NCI-H510A treated with DMSO at 0.1 percent for 48 hours (cell line): ENCODE measurements at regions not wholly inside any gene's neighbourhood (a gene's known extent, or its start where the extent isn't known, plus 50 kb on each side); places are given as distances from the start of the nearest gene placed in this dataset.
"Not testable (repeated sequence)": the region's sequence is repeated elsewhere in the genome, so short reads cannot be mapped to it uniquely, and the experiment has no call there.

Experiments
- DNase-seq: peaks from one replicate; lab custom pipeline; 2025; lab: John Stamatoyannopoulos, UW

GRCh38 chr20:60170116-60170515, 211.9 kb downstream of the CDH26 start:
- no peak for DNase-seq

- DNase-seq = no peak
Measured at GRCh38 chr20:60171313-60171712, 213.1 kb downstream of the CDH26 start.

GRCh38 chr20:60171738-60172137, 213.5 kb downstream of the CDH26 start:
- DNase-seq = no peak

- DNase-seq = no peak
Measured at GRCh38 chr20:60172346-60172984, 214.2 kb downstream of the CDH26 start.

GRCh38 chr20:60177080-60177479, 218.9 kb downstream of the CDH26 start:
- DNase-seq = no peak

GRCh38 chr20:60180986-60181385, 222.8 kb downstream of the CDH26 start:
- no peak for DNase-seq

- DNase-seq = no peak
Measured at GRCh38 chr20:60186412-60186811, 228.2 kb downstream of the CDH26 start.

- no peak for DNase-seq
Measured at GRCh38 chr20:60187683-60188082, 229.5 kb downstream of the CDH26 start.

GRCh38 chr20:60191014-60191413, 232.8 kb downstream of the CDH26 start:
- no peak for DNase-seq

- DNase-seq = no peak
Measured at GRCh38 chr20:60192326-60192725, 234.1 kb downstream of the CDH26 start.

GRCh38 chr20:60199132-60199531, 240.9 kb downstream of the CDH26 start:
- DNase-seq = not testable (repeated sequence)

- no peak for DNase-seq
Measured at GRCh38 chr20:60199866-60200265, 241.6 kb downstream of the CDH26 start.

GRCh38 chr20:60200305-60200918, 242.2 kb downstream of the CDH26 start:
- no peak for DNase-seq

- no peak for DNase-seq
Measured at GRCh38 chr20:60201198-60201835, 243.1 kb downstream of the CDH26 start.

GRCh38 chr20:60202046-60202445, 243.8 kb downstream of the CDH26 start:
- no peak for DNase-seq

GRCh38 chr20:60203451-60203850, 245.2 kb downstream of the CDH26 start:
- DNase-seq = no peak

- DNase-seq = no peak
Measured at GRCh38 chr20:60204601-60205000, 246.4 kb downstream of the CDH26 start.

GRCh38 chr20:60206259-60206658, 248.0 kb downstream of the CDH26 start:
- DNase-seq = no peak

GRCh38 chr20:60209048-60209447, 250.8 kb downstream of the CDH26 start:
- no peak for DNase-seq

GRCh38 chr20:60210779-60211617, 252.8 kb downstream of the CDH26 start:
- peak; percentile 33 for DNase-seq

GRCh38 chr20:60211618-60212463, 253.6 kb downstream of the CDH26 start:
- DNase-seq = no peak

- DNase-seq = no peak
Measured at GRCh38 chr20:60212695-60213094, 254.5 kb downstream of the CDH26 start.
